ENCODE measurements at regions not wholly inside any gene's neighbourhood (a gene's known extent, or its start where the extent isn't known, plus 50 kb on each side); places are given as distances from the start of the nearest gene placed in this dataset.

- Histone ChIP-seq H3K9ac (ENCODE audit: extremely low read depth, insufficient read length, low read length) (no peak overlapping the region), H2BK15ac (ENCODE audit: low read depth, low read length) (no peak overlapping the region), H4K20me1 (ENCODE audit: control insufficient read depth, insufficient read depth, insufficient read length) (no peaks in the 10 kb centered on the region), H4K5ac (ENCODE audit: insufficient read length, low read depth, low read length) (no peak overlapping the region), H3K9me3 (ENCODE audit: control insufficient read depth, low read depth, low read length) (no peaks in the 10 kb centered on the region), H3K4me2 (ENCODE audit: insufficient read depth, insufficient read length, low read length) (no peak overlapping the region), H3K27ac (ENCODE audit: insufficient read length, low read depth, low read length) (no peak overlapping the region), H3K23me2 (ENCODE audit: insufficient read length, low read depth, low read length, poor library complexity, severe bottlenecking) (no peaks in the 10 kb centered on the region), H3K79me1 (ENCODE audit: insufficient read depth, low read depth, low read length, poor library complexity, severe bottlenecking) (no peaks in the 10 kb centered on the region), H3K23ac (ENCODE audit: insufficient read length, low read depth, low read length) (no peak overlapping the region), H2AFZ (ENCODE audit: low read length) (no peak overlapping the region), H3K18ac (ENCODE audit: insufficient read length, low read depth, low read length) (no peak overlapping the region), H2BK12ac (ENCODE audit: insufficient read length, low read depth, low read length) (no peak overlapping the region), H2BK120ac (ENCODE audit: low read depth, low read length, poor library complexity, severe bottlenecking) (no peak overlapping the region), H2BK5ac (ENCODE audit: insufficient read length, low read length) (no peak overlapping the region), H2BK20ac (ENCODE audit: low read depth, low read length, poor library complexity, severe bottlenecking) (no peak overlapping the region), H3K4ac (ENCODE audit: low read depth, low read length) (no peak overlapping the region), H3K14ac (ENCODE audit: insufficient read depth, low read length) (no peak overlapping the region), H3K79me2 (ENCODE audit: insufficient read depth, low read length) (no peaks in the 10 kb centered on the region), H3K27me3 (ENCODE audit: insufficient read depth, low read length) (no peaks in the 10 kb centered on the region), H3K56ac (ENCODE audit: insufficient read length, low read depth, low read length) (no peak overlapping the region), H4K8ac (replicated peaks; ENCODE audit: insufficient read length, low read depth, low read length) (no peak overlapping the region), H2AK5ac (ENCODE audit: insufficient read length, low read length) (no peak overlapping the region), H3K4me1 (ENCODE audit: insufficient read depth, low read length) (no peaks in the 10 kb centered on the region), H4K91ac (ENCODE audit: insufficient read length, low read depth, low read length) (no peak overlapping the region), H3T11ph (ENCODE audit: low read length) (no peak overlapping the region)
- Mint-ChIP-seq H3K27me3 (ENCODE audit: low read depth) (no peaks in the 10 kb centered on the region), H3K9me3 (no peaks in the 10 kb centered on the region; a peak in 1 of 5 replicates), H3K27ac (no peak overlapping the region), H3K36me3 (ENCODE audit: insufficient read depth in 1 of 3, low read depth in 3 of 3) (no peaks in the 10 kb centered on the region), H3K4me3 (no peak overlapping the region), H3K4me1 (peaks cover 17 to 19% of the 10 kb centered on the region in 2 experiments)
- no peak for TF ChIP-seq CTCF (conservative IDR thresholded peaks at IDR 0.05)
- WGBS (ENCODE audit: extremely low coverage, insufficient read length, low lambda C conversion rate) = no CpG with 5 or more reads among the region's 23 CpGs
- no peak for DNase-seq
These were observed 548.9 kb downstream of the IRX1 start for GRCh38 chr5:4144411-4145007.

Data from H9 (cell line).